ENCODE measurements at regions not wholly inside any gene's neighbourhood (a gene's known extent, or its start where the extent isn't known, plus 50 kb on each side); places are given as distances from the start of the nearest gene placed in this dataset.

- DNase-seq (ENCODE audit: low read depth): no peak
- H3K4me3 ChIP-seq (ENCODE audit: low read depth, low read length): no peak overlapping the region
- TF ChIP-seq, protein P1, sequence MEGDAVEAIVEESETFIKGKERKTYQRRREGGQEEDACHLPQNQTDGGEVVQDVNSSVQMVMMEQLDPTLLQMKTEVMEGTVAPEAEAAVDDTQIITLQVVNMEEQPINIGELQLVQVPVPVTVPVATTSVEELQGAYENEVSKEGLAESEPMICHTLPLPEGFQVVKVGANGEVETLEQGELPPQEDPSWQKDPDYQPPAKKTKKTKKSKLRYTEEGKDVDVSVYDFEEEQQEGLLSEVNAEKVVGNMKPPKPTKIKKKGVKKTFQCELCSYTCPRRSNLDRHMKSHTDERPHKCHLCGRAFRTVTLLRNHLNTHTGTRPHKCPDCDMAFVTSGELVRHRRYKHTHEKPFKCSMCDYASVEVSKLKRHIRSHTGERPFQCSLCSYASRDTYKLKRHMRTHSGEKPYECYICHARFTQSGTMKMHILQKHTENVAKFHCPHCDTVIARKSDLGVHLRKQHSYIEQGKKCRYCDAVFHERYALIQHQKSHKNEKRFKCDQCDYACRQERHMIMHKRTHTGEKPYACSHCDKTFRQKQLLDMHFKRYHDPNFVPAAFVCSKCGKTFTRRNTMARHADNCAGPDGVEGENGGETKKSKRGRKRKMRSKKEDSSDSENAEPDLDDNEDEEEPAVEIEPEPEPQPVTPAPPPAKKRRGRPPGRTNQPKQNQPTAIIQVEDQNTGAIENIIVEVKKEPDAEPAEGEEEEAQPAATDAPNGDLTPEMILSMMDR (IDR thresholded peaks at IDR 0.05; ENCODE audit: insufficient read depth, low read length): no peak
Observed at GRCh38 chr13:85108356-85108755, 690.9 kb downstream of the SLITRK6 start.

DNA sequence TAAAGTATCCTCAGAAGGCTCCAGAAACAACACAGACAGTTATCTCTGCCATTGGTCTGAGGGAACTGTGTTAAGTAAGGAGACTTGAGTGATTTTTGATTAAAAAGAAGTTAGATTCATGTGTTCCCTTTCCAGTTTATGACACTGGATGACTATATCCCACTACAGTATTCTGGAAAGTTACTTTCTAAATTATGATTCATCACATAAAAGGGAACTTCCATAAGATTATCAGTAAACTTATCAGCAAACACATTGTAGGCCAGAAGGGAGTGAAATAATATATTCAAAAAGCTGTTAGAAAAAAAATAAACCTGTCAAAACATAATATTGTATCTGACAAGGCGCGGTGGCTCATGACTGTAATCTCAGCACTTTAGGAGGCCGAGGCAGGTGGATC lies 700.0 kb downstream of the SLITRK6 start:
- DNase-seq (ENCODE audit: low read depth): no peak
- TF ChIP-seq, protein P1 (IDR thresholded peaks at IDR 0.05; ENCODE audit: insufficient read depth, low read length): no peak

GRCh38 chr13:85095418-85096272 lies 703.6 kb downstream of the SLITRK6 start:
- DNase-seq (ENCODE audit: low read depth): no peak
- H3K4me3 ChIP-seq (ENCODE audit: low read depth, low read length): no peak overlapping the region
- TF ChIP-seq, protein P1 (IDR thresholded peaks at IDR 0.05; ENCODE audit: insufficient read depth, low read length): no peak

More for the DNA sequence above, 700.0 kb downstream of the SLITRK6 start:
- H3K4me3 ChIP-seq (ENCODE audit: low read depth, low read length): no peak overlapping the region

DNA sequence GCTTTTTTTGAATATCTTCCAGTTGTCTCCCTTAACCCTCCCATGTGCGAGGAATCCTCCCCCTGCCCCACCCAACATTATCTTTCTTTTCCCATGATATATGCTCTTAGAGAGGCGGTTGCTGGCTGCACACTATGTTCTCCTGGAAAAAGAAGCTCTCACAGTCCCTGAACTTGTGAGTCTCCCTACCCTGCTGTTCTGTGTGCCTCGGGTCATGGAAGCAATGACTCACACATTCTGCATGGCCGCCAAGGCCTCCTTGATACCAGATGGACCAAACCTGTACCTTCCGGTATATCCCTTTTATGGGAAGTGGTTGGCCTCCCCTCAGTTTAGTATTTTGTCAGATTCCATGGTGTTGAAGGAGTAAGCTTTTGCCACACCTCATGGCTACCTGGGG lies 705.4 kb downstream of the SLITRK6 start:
- TF ChIP-seq, protein P1 (IDR thresholded peaks at IDR 0.05; ENCODE audit: insufficient read depth, low read length): no peak
- no peak for DNase-seq (ENCODE audit: low read depth)
- no peak overlapping the region for H3K4me3 ChIP-seq (ENCODE audit: low read depth, low read length)

- TF ChIP-seq, protein P1 (IDR thresholded peaks at IDR 0.05; ENCODE audit: insufficient read depth, low read length): no peak
- DNase-seq (ENCODE audit: low read depth): no peak
Observed at GRCh38 chr13:85091631-85092234, 707.5 kb downstream of the SLITRK6 start.

GRCh38 chr13:85089186-85089585 lies 710.0 kb downstream of the SLITRK6 start:
- TF ChIP-seq, protein P1 (IDR thresholded peaks at IDR 0.05; ENCODE audit: insufficient read depth, low read length): no peak
- no peak for DNase-seq (ENCODE audit: low read depth)
- no peak overlapping the region for H3K4me3 ChIP-seq (ENCODE audit: low read depth, low read length)

More at GRCh38 chr13:85091631-85092234, 707.5 kb downstream of the SLITRK6 start:
- no peak overlapping the region for H3K4me3 ChIP-seq (ENCODE audit: low read depth, low read length)

All from fibroblast of the aortic adventitia (primary cell).